ENCODE measurements at regions not wholly inside any gene's neighbourhood (a gene's known extent, or its start where the extent isn't known, plus 50 kb on each side); places are given as distances from the start of the nearest gene placed in this dataset.
"Not testable (repeated sequence)": the region's sequence is repeated elsewhere in the genome, so short reads cannot be mapped to it uniquely, and the experiment has no call there.

GRCh38 chr7:81527651-81528050, 242.2 kb downstream of the HGF start:
- DNase-seq, result no peak

- no peak for DNase-seq
Observed at GRCh38 chr7:81526971-81527370, 242.9 kb downstream of the HGF start.

- no peak for DNase-seq
Observed at GRCh38 chr7:81525841-81526240, 244.0 kb downstream of the HGF start.

GRCh38 chr7:81519886-81520285, 250.0 kb downstream of the HGF start:
- no peak for DNase-seq

- DNase-seq, result no peak
Observed at GRCh38 chr7:81516898-81517297, 252.9 kb downstream of the HGF start.

GRCh38 chr7:81515009-81515408, 254.8 kb downstream of the HGF start:
- no peak for DNase-seq

- no peak for DNase-seq
Observed at GRCh38 chr7:81514546-81514945, 255.3 kb downstream of the HGF start.

- DNase-seq, result no peak
Observed at GRCh38 chr7:81510122-81510521, 259.7 kb downstream of the HGF start.

GRCh38 chr7:81507221-81507620, 262.6 kb downstream of the HGF start:
- no peak for DNase-seq

- DNase-seq, result no peak
Observed at GRCh38 chr7:81506609-81507008, 263.2 kb downstream of the HGF start.

GRCh38 chr7:81503771-81504170, 266.1 kb downstream of the HGF start:
- no peak for DNase-seq

- DNase-seq, result no peak
Observed at GRCh38 chr7:81503336-81503735, 266.5 kb downstream of the HGF start.

- no peak for DNase-seq
Observed at GRCh38 chr7:81501220-81501619, 268.6 kb downstream of the HGF start.

- no peak for DNase-seq
Observed at GRCh38 chr7:81500631-81501030, 269.2 kb downstream of the HGF start.

- DNase-seq, result no peak
Observed at GRCh38 chr7:81499262-81500116, 270.4 kb downstream of the HGF start.

GRCh38 chr7:81498176-81498575, 271.7 kb downstream of the HGF start:
- DNase-seq, result no peak

GRCh38 chr7:81492910-81493309, 276.9 kb downstream of the HGF start:
- DNase-seq, result no peak

- no peak for DNase-seq
Observed at GRCh38 chr7:81492240-81492639, 277.6 kb downstream of the HGF start.

GRCh38 chr7:81491573-81491972, 278.3 kb downstream of the HGF start:
- DNase-seq, result no peak

GRCh38 chr7:81488210-81488609, 281.6 kb downstream of the HGF start:
- no peak for DNase-seq

- no peak for DNase-seq
Observed at GRCh38 chr7:81487516-81487915, 282.3 kb downstream of the HGF start.

GRCh38 chr7:81484261-81484660, 285.6 kb downstream of the HGF start:
- DNase-seq, result no peak

- DNase-seq, result no peak
Observed at GRCh38 chr7:81482600-81483186, 287.2 kb downstream of the HGF start.

GRCh38 chr7:81478664-81479063, 291.2 kb downstream of the HGF start:
- no peak for DNase-seq

GRCh38 chr7:81478201-81478600, 291.6 kb downstream of the HGF start:
- not testable (repeated sequence) for DNase-seq
